ENCODE measurements at regions not wholly inside any gene's neighbourhood (a gene's known extent, or its start where the extent isn't known, plus 50 kb on each side); places are given as distances from the start of the nearest gene placed in this dataset.
A peak's percentile ranks its signal among the peaks of the same experiment; 100 is the strongest.

DNA sequence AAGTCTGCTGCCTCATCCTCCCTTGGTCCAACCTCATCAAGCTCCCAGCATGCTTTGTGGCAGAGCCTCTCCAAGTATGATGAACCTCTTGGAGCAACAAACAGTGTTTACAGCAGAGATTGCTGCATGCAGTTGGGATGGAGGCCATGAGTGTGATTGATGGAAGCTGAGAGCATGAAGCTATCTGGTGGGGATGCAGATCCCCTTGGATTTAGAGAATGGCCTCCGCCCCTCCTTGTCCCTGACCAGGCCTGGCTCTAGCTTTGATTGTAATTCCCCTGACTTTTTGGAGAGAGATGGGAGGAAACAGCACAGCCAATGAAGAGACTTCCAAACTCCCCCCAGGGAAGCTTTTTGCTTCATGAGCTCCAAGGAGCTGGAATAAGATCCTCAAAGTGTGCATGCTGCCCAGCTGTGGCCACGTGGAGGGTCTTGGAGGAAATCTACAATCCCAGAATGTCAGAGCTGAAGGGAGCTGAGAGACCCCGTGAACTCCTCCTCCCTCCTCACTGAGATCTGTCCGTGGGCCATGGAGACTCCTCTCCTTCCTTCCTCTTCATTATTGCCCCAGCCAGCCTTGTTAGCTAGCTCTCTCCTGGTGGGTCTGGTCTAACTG is 165.3 kb upstream of the USP24 start:
- TF ChIP-seq, protein P1, sequence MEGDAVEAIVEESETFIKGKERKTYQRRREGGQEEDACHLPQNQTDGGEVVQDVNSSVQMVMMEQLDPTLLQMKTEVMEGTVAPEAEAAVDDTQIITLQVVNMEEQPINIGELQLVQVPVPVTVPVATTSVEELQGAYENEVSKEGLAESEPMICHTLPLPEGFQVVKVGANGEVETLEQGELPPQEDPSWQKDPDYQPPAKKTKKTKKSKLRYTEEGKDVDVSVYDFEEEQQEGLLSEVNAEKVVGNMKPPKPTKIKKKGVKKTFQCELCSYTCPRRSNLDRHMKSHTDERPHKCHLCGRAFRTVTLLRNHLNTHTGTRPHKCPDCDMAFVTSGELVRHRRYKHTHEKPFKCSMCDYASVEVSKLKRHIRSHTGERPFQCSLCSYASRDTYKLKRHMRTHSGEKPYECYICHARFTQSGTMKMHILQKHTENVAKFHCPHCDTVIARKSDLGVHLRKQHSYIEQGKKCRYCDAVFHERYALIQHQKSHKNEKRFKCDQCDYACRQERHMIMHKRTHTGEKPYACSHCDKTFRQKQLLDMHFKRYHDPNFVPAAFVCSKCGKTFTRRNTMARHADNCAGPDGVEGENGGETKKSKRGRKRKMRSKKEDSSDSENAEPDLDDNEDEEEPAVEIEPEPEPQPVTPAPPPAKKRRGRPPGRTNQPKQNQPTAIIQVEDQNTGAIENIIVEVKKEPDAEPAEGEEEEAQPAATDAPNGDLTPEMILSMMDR (IDR thresholded peaks at IDR 0.05), result no peak
- Histone ChIP-seq H3K4me1 (peaks cover 0 to 2% of the 10 kb centered on the region in 2 donors), H3K36me3 (no peaks in the 10 kb centered on the region), H3K4me3 (no peak overlapping the region), H3K27me3 (no peaks in the 10 kb centered on the region), H3K27ac (no peak overlapping the region), H3K9me3 (no peaks in the 10 kb centered on the region)
- DNase-seq (ENCODE audit: low spot score), result peak; percentile 50

DNA sequence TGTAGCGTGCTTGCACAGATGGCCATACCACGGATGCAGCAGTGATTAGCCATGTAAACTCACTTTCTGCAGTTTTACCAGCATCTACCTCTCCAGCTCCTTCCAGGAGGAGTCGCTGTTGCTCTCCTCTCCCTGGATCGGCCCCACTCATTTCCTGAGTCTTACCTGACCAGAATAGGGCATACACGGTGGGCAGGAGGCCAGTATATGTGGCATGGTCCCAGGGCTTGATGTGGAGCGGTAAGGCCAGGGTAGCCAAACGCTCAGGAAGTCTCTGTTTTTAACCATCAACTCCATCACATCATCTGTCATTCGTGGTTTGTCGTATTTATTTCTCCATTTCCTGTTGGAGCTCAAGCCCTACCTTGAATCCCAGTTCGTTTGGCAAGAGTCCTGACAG is 163.4 kb upstream of the USP24 start:
- H3K4me1 ChIP-seq, result peaks cover 0 to 8% of the 10 kb centered on the region in 2 donors
- H3K27ac ChIP-seq, result no peak overlapping the region
- H3K9me3 ChIP-seq, result no peaks in the 10 kb centered on the region
- H3K27me3 ChIP-seq, result no peaks in the 10 kb centered on the region
- peak; percentile 56 for DNase-seq (ENCODE audit: low spot score)
- H3K4me3 ChIP-seq, result no peak overlapping the region
- no peaks in the 10 kb centered on the region for H3K36me3 ChIP-seq
- TF ChIP-seq, protein P1 (IDR thresholded peaks at IDR 0.05), result peak in 1 of 2 donors; percentile 56

DNA sequence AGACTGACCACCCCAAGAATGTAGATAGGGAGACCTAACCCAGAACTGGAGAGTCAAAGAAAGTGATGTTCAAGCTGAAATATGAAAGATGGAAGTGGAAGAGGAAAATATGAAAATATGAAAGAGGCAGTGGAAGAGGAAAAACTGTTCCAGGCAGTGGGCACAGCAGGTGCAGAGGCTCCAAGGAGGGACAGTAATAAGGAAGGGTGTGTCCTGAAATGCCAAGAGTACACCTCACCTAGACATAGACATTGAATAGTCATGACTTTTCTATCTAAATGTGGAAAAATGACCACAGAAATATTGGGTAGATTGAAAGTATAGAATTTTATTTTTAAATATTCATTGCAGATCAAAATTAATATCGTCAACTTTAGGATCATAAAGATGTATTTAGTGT is 161.7 kb upstream of the USP24 start:
- DNase-seq (ENCODE audit: low spot score), result no peak
- H3K27me3 ChIP-seq, result no peaks in the 10 kb centered on the region
- no peak overlapping the region for H3K4me3 ChIP-seq
- H3K27ac ChIP-seq, result no peak overlapping the region
- H3K36me3 ChIP-seq, result no peaks in the 10 kb centered on the region
- peaks cover 0 to 8% of the 10 kb centered on the region in 2 donors for H3K4me1 ChIP-seq
- H3K9me3 ChIP-seq, result no peaks in the 10 kb centered on the region
- TF ChIP-seq, protein P1 (IDR thresholded peaks at IDR 0.05), result no peak

DNA sequence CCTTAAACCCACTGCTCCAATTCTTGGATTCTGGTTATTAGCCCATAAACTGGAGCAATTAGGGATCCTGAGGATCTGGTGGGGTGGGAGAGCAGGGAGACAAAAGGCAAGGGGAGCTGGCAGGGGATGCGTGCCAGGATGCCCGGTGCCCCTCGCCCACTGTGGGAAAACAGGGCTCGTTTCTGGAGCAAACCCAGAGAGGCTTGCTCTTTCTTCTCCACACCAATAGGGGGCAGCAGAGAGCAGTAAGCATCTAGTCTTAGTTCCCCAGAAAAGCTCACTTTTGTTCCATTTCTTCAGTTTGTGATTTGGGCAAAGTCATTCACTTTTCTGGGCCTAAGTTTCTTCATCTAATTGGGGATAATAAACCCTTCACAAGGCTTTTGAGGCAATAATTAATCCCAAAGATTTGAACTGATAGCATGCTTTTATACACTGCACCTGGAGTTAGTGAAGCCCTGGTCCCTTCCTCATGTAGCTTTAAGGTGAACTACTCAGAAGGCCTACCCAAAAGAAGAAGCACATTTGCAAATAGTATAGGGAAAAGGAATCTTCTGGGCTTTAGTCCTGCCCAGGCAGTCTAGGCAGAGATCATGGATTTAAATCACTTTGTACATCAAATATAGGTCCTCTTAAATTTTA is 160.6 kb upstream of the USP24 start:
- peak; percentile 54 for DNase-seq (ENCODE audit: low spot score)
- Histone ChIP-seq H3K36me3 (no peaks in the 10 kb centered on the region), H3K9me3 (no peaks in the 10 kb centered on the region), H3K27me3 (no peaks in the 10 kb centered on the region), H3K4me3 (no peak overlapping the region), H3K4me1 (peaks cover 0 to 8% of the 10 kb centered on the region in 2 donors), H3K27ac (no peak overlapping the region)
- TF ChIP-seq, protein P1 (IDR thresholded peaks at IDR 0.05), result peak; percentile 94 to 97

DNA sequence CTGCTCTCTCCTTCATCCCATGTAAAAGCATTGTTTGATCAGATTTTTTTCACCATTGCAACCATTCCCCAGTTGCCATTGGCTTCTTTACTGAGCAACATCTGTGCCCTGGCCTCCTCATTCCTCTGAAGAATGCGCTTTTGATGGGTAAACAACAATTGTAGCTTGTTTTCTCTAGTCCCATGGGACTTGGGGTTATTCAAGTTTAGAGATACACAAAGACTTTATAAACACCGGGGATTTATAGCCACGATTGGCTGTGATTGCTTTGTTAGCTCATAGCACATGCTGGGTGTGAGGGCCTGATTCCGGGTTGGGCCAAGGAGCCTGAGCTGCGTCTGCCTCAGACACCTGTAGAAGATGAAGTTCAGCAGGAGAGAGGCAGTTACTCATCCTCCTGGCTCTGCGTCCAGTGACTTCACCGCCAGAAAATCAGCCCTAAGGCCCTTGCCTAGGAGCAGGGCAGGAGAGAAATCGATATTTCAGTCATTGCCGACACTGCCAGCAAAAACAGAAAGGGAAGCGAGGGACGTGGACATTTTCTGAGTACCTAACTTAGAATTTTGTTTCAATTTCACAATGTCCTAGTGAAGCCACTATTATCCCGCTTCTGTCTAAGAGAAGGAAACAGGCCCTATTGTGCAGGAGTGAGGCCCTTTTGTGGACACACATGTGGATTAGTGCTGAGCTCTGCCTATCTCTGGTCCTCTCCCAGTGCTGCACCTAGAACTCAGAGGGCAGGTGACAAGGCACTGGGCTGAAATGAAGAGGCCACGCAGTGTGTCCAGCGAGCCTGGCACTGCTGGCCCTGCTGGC is 159.8 kb upstream of the USP24 start:
- H3K27me3 ChIP-seq, result no peaks in the 10 kb centered on the region
- no peak overlapping the region for H3K27ac ChIP-seq
- peak; percentile 53 for DNase-seq (ENCODE audit: low spot score)

More for the DNA sequence above, 159.8 kb upstream of the USP24 start:
- Histone ChIP-seq H3K36me3 (no peaks in the 10 kb centered on the region), H3K9me3 (no peaks in the 10 kb centered on the region), H3K4me1 (peaks cover 0 to 8% of the 10 kb centered on the region in 2 donors), H3K4me3 (no peak overlapping the region)
- TF ChIP-seq, protein P1 (IDR thresholded peaks at IDR 0.05), result no peak
